Cardiac muscle cell (in vitro differentiated cells and primary cell): ENCODE measurements at regions not wholly inside any gene's neighbourhood (a gene's known extent, or its start where the extent isn't known, plus 50 kb on each side); places are given as distances from the start of the nearest gene placed in this dataset.

ENCODE experiments used
- DNase-seq, 2 donors: peaks; one replicate each; pipeline versions ENCODE4 v3.0.0 to v3.0.0-alpha.2; 2010 to 2017; ENCODE audit warnings: low read depth in 1 of 2, low spot score in 1 of 2
- H3K27ac ChIP-seq: fragments of 200-600 bp; sonication (generic); 2 replicates; pipeline ENCODE4 v1.5.1; 2016
- H3K27me3 ChIP-seq: fragments of 200-600 bp; sonication (generic); 2 replicates; pipeline ENCODE4 v1.6.0; 2016; ENCODE audit warnings: control low read depth
- H3K36me3 ChIP-seq: fragments of 200-600 bp; sonication (generic); 2 replicates; pipeline ENCODE4 v1.5.1; 2016; ENCODE audit warnings: control low read depth
- H3K4me1 ChIP-seq: fragments of 200-600 bp; sonication (generic); 2 replicates; pipeline ENCODE4 v1.8.1; 2017; ENCODE audit warnings: low read depth, mild to moderate bottlenecking, mixed run types
- H3K4me3 ChIP-seq: fragments of 200-600 bp; sonication (generic); 2 replicates; pipeline ENCODE4 v1.5.1; 2016; ENCODE audit warnings: mild to moderate bottlenecking
- H3K9me3 ChIP-seq: fragments of 200-600 bp; sonication (generic); 2 replicates; pipeline ENCODE4 v1.5.1; 2017; ENCODE audit warnings: low read depth, mild to moderate bottlenecking, control low read depth
- TF ChIP-seq, protein P1 (sequence below): IDR thresholded peaks from 2 replicates; pipeline ENCODE4 v1.5.1; 2012; ENCODE audit warnings: low read depth, mild to moderate bottlenecking, low read length

GRCh38 chr2:65826567-65826966, 394.2 kb upstream of the SPRED2 start:
- H3K36me3 ChIP-seq: no peaks in the 10 kb centered on the region
- TF ChIP-seq, protein P1, sequence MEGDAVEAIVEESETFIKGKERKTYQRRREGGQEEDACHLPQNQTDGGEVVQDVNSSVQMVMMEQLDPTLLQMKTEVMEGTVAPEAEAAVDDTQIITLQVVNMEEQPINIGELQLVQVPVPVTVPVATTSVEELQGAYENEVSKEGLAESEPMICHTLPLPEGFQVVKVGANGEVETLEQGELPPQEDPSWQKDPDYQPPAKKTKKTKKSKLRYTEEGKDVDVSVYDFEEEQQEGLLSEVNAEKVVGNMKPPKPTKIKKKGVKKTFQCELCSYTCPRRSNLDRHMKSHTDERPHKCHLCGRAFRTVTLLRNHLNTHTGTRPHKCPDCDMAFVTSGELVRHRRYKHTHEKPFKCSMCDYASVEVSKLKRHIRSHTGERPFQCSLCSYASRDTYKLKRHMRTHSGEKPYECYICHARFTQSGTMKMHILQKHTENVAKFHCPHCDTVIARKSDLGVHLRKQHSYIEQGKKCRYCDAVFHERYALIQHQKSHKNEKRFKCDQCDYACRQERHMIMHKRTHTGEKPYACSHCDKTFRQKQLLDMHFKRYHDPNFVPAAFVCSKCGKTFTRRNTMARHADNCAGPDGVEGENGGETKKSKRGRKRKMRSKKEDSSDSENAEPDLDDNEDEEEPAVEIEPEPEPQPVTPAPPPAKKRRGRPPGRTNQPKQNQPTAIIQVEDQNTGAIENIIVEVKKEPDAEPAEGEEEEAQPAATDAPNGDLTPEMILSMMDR: no peak
- no peak overlapping the region for H3K4me3 ChIP-seq
- H3K9me3 ChIP-seq: no peaks in the 10 kb centered on the region
- H3K27ac ChIP-seq: no peak overlapping the region
- no peaks in the 10 kb centered on the region for H3K27me3 ChIP-seq
- no peak for DNase-seq
- H3K4me1 ChIP-seq: no peaks in the 10 kb centered on the region

DNA sequence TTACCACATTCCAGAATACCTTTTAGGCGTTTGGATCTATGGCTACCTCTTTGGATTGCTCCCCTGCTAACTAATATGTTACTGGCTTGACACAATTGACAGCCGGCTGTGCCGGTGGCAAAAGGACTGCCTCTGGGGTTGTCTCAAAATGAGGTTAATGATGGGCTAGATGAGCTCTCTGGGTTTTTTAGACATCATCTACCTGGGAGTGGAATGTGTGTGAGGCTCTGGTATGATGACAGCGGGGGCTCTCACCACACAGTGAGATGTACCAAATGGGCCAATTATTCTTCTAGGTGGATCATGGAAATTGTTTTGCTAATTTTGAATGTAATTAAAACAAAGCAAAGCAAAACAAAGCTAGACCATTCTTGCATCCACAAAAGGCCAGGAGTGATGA, 391.1 kb upstream of the SPRED2 start:
- Histone ChIP-seq H3K9me3 (no peaks in the 10 kb centered on the region), H3K4me3 (no peak overlapping the region), H3K27ac (no peak overlapping the region), H3K4me1 (peaks cover 6% of the 10 kb centered on the region), H3K36me3 (no peaks in the 10 kb centered on the region), H3K27me3 (no peaks in the 10 kb centered on the region)
- no peak for DNase-seq
- TF ChIP-seq, protein P1: no peak

DNA sequence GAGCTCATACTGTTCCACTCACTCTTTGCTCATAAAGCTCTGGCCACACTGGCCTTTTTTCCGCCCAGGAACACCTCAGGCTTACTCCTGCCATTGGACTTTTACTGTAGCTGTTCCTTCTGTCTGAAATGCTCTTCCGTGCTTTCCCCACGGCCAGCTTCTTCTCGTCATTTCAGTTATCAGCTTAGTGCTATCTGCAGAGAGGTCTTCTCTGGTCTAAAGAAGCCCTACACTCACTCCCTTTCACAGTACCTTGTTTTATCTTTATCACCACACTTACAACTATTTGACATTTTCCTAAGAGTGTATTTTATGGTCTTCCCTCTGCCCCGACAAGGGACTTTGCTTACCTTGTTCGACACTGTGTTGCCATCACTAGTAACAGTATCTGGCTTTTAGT, 388.1 kb upstream of the SPRED2 start:
- no peaks in the 10 kb centered on the region for H3K9me3 ChIP-seq
- DNase-seq: no peak
- TF ChIP-seq, protein P1: no peak
- H3K36me3 ChIP-seq: no peaks in the 10 kb centered on the region
- H3K27ac ChIP-seq: no peak overlapping the region
- no peaks in the 10 kb centered on the region for H3K27me3 ChIP-seq
- H3K4me3 ChIP-seq: no peak overlapping the region
- peaks cover 6% of the 10 kb centered on the region for H3K4me1 ChIP-seq

DNA sequence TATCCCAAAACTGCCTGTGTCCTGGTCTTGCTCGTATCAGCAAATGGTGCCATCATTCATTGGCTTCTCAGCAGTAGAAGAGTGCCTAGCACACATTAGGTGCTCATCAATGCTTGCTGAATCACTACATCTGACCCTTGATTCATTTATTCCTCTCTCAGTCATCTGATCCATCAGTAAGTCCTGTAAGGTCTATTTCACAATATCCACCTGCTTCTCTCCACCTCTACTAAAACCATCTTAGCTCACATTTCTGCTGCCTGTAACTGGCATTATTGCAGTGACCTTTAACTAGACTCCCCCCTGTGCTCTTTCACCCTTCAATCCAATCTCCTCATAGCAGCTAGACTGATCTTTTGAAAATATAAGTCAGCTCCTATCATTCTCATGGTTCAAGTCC, 387.6 kb upstream of the SPRED2 start:
- Histone ChIP-seq H3K4me1 (peaks cover 6% of the 10 kb centered on the region), H3K4me3 (no peak overlapping the region), H3K27ac (no peak overlapping the region), H3K27me3 (no peaks in the 10 kb centered on the region), H3K9me3 (no peaks in the 10 kb centered on the region), H3K36me3 (no peaks in the 10 kb centered on the region)
- TF ChIP-seq, protein P1: no peak
- DNase-seq: no peak

GRCh38 chr2:65818873-65819451, 386.6 kb upstream of the SPRED2 start:
- no peaks in the 10 kb centered on the region for H3K36me3 ChIP-seq
- H3K27me3 ChIP-seq: no peaks in the 10 kb centered on the region
- peaks cover 6% of the 10 kb centered on the region for H3K4me1 ChIP-seq
- TF ChIP-seq, protein P1: no peak
- H3K9me3 ChIP-seq: no peaks in the 10 kb centered on the region
- peak; percentile 2 to 3 for DNase-seq
- H3K4me3 ChIP-seq: no peak overlapping the region
- H3K27ac ChIP-seq: no peak overlapping the region
